Choroid plexus epithelial cell (primary cell): ENCODE measurements at regions not wholly inside any gene's neighbourhood (a gene's known extent, or its start where the extent isn't known, plus 50 kb on each side); places are given as distances from the start of the nearest gene placed in this dataset.
A peak's percentile ranks its signal among the peaks of the same experiment; 100 is the strongest.
"Not testable (repeated sequence)": the region's sequence is repeated elsewhere in the genome, so short reads cannot be mapped to it uniquely, and the experiment has no call there.

Experiments
- DNase-seq: peaks from one replicate; pipeline ENCODE4 v3.0.0-alpha.2; 2010; ENCODE audit warnings: low read depth
- H3K4me3 ChIP-seq: 2 replicates; pipeline ENCODE4 v1.5.1; 2011; ENCODE audit warnings: low read depth, mild to moderate bottlenecking, control low read depth, low read length, moderate library complexity
- CTCF ChIP-seq: conservative IDR thresholded peaks from 2 replicates; pipeline ENCODE4 v1.5.1; 2011; ENCODE audit warnings: low read depth, mild to moderate bottlenecking, control low read depth, inconsistent platforms, low read length, moderate library complexity

GRCh38 chr14:81584495-81584894 is 50.8 kb upstream of the SEL1L start:
- no peak for TF ChIP-seq CTCF
- no peak overlapping the region for H3K4me3 ChIP-seq
- no peak for DNase-seq

- no peak overlapping the region for H3K4me3 ChIP-seq
- DNase-seq = no peak
- TF ChIP-seq CTCF = no peak
Observed at GRCh38 chr14:81589381-81590065, 55.9 kb upstream of the SEL1L start.

- no peak overlapping the region for H3K4me3 ChIP-seq
- DNase-seq = no peak
- no peak for TF ChIP-seq CTCF
Observed at GRCh38 chr14:81591266-81591665, 57.6 kb upstream of the SEL1L start.

- TF ChIP-seq CTCF = no peak
- DNase-seq = peak; percentile 15
- no peak overlapping the region for H3K4me3 ChIP-seq
Observed at GRCh38 chr14:81594012-81594411, 60.4 kb upstream of the SEL1L start.

- TF ChIP-seq CTCF = no peak
- no peak overlapping the region for H3K4me3 ChIP-seq
- DNase-seq = no peak
Observed at GRCh38 chr14:81605660-81606059, 72.0 kb upstream of the SEL1L start.

GRCh38 chr14:81613341-81614045 is 79.8 kb upstream of the SEL1L start:
- no peak for TF ChIP-seq CTCF
- no peak for DNase-seq
- H3K4me3 ChIP-seq = no peak overlapping the region

GRCh38 chr14:81614302-81614701 is 80.6 kb upstream of the SEL1L start:
- not testable (repeated sequence) for H3K4me3 ChIP-seq, DNase-seq
